ENCODE measurements at regions not wholly inside any gene's neighbourhood (a gene's known extent, or its start where the extent isn't known, plus 50 kb on each side); places are given as distances from the start of the nearest gene placed in this dataset.
"Not testable (repeated sequence)": the region's sequence is repeated elsewhere in the genome, so short reads cannot be mapped to it uniquely, and the experiment has no call there.

- Histone ChIP-seq H3K4me1 (ENCODE audit: control insufficient read depth in 2 of 2, insufficient read depth in 2 of 2, low read length in 2 of 2) (no peaks in the 10 kb centered on the region), H3K36me3 (ENCODE audit: control insufficient read depth in 2 of 2, insufficient read depth in 2 of 2, low read length in 1 of 2) (no peaks in the 10 kb centered on the region), H3K4me3 (ENCODE audit: low read length in 2 of 2) (no peak overlapping the region), H3K27me3 (ENCODE audit: control insufficient read depth in 2 of 2, insufficient read depth in 1 of 2, low read length in 1 of 2) (no peaks in the 10 kb centered on the region), H3K9me3 (ENCODE audit: control insufficient read depth in 2 of 2, insufficient read depth in 1 of 2, low read length in 1 of 2) (no peaks in the 10 kb centered on the region), H3K27ac (ENCODE audit: low read depth in 1 of 2, low read length in 1 of 2) (no peak overlapping the region)
- DNase-seq (ENCODE audit: low read depth in 6 of 9, low spot score in 9 of 9), result no peak
Measured at GRCh38 chr6:112929641-112930040, 582.5 kb downstream of the RFPL4B start.

GRCh38 chr6:112931832-112932231, 584.7 kb downstream of the RFPL4B start:
- DNase-seq (ENCODE audit: low read depth in 6 of 9, low spot score in 9 of 9), result no peak
- Histone ChIP-seq H3K27me3 (ENCODE audit: control insufficient read depth in 2 of 2, insufficient read depth in 1 of 2, low read length in 1 of 2) (no peaks in the 10 kb centered on the region), H3K36me3 (ENCODE audit: control insufficient read depth in 2 of 2, insufficient read depth in 2 of 2, low read length in 1 of 2) (no peaks in the 10 kb centered on the region), H3K4me3 (ENCODE audit: low read length in 2 of 2) (no peak overlapping the region), H3K27ac (ENCODE audit: low read depth in 1 of 2, low read length in 1 of 2) (no peak overlapping the region), H3K4me1 (ENCODE audit: control insufficient read depth in 2 of 2, insufficient read depth in 2 of 2, low read length in 2 of 2) (no peaks in the 10 kb centered on the region), H3K9me3 (ENCODE audit: control insufficient read depth in 2 of 2, insufficient read depth in 1 of 2, low read length in 1 of 2) (no peaks in the 10 kb centered on the region)
- 86% methylated on average over 3 of the region's 3 CpGs for WGBS

- H3K4me1 ChIP-seq (ENCODE audit: control insufficient read depth in 2 of 2, insufficient read depth in 2 of 2, low read length in 2 of 2), result no peaks in the 10 kb centered on the region
- no peaks in the 10 kb centered on the region for H3K27me3 ChIP-seq (ENCODE audit: control insufficient read depth in 2 of 2, insufficient read depth in 1 of 2, low read length in 1 of 2)
- no peaks in the 10 kb centered on the region for H3K36me3 ChIP-seq (ENCODE audit: control insufficient read depth in 2 of 2, insufficient read depth in 2 of 2, low read length in 1 of 2)
- H3K4me3 ChIP-seq (ENCODE audit: low read length in 2 of 2), result no peak overlapping the region
- H3K27ac ChIP-seq (ENCODE audit: low read depth in 1 of 2, low read length in 1 of 2), result no peak overlapping the region
- no peaks in the 10 kb centered on the region for H3K9me3 ChIP-seq (ENCODE audit: control insufficient read depth in 2 of 2, insufficient read depth in 1 of 2, low read length in 1 of 2)
- DNase-seq (ENCODE audit: low read depth in 6 of 9, low spot score in 9 of 9), result no peak
Measured at GRCh38 chr6:112933947-112934346, 586.8 kb downstream of the RFPL4B start.

DNA sequence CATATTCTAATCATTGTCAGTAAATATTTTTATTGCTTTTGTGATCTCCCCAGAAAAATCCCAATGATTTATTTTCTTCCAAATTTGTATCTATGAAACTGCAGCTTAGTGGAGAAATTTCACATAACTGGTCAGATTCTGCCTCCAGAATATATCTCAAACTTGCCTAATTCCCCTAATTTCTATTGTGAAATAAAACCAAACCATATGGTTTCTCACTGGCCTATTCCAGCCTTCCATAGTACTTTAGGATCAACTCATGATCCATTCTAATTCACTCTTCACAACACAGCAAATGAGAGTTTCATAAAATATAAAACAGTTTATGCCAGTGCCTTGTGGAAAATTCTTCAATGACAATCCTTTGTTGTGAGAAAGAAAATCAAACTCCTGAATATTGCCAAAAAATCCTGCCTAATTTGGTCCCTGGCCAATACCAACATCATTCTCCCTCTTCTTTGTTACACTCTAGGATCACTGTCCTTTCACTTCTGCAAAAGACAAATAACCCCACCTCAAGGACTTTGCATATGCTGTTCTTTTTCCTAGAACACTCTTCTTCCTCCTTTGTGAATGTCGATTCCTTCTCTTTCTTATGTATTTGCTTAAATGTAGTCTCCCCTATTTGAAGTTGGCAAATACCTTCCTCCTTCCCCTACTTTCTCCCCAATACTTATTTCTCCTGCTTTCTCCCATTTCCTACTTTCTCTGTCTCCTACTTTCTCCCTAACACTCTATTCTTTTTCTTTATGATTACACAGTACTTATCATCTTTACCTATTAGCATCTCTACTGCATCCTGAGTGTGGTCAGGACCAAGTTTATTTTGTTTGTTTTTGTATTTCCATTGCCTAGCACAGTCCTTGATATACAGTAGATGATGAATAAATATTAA, 587.5 kb downstream of the RFPL4B start:
- DNase-seq (ENCODE audit: low read depth in 6 of 9, low spot score in 9 of 9), result no peak
- H3K27ac ChIP-seq (ENCODE audit: low read depth in 1 of 2, low read length in 1 of 2), result no peak overlapping the region
- H3K4me1 ChIP-seq (ENCODE audit: control insufficient read depth in 2 of 2, insufficient read depth in 2 of 2, low read length in 2 of 2), result no peaks in the 10 kb centered on the region
- H3K36me3 ChIP-seq (ENCODE audit: control insufficient read depth in 2 of 2, insufficient read depth in 2 of 2, low read length in 1 of 2), result no peaks in the 10 kb centered on the region
- 85% methylated on average over 1 of the region's 1 CpG for WGBS
- H3K9me3 ChIP-seq (ENCODE audit: control insufficient read depth in 2 of 2, insufficient read depth in 1 of 2, low read length in 1 of 2), result no peaks in the 10 kb centered on the region
- H3K27me3 ChIP-seq (ENCODE audit: control insufficient read depth in 2 of 2, insufficient read depth in 1 of 2, low read length in 1 of 2), result no peaks in the 10 kb centered on the region
- H3K4me3 ChIP-seq (ENCODE audit: low read length in 2 of 2), result no peak overlapping the region

DNA sequence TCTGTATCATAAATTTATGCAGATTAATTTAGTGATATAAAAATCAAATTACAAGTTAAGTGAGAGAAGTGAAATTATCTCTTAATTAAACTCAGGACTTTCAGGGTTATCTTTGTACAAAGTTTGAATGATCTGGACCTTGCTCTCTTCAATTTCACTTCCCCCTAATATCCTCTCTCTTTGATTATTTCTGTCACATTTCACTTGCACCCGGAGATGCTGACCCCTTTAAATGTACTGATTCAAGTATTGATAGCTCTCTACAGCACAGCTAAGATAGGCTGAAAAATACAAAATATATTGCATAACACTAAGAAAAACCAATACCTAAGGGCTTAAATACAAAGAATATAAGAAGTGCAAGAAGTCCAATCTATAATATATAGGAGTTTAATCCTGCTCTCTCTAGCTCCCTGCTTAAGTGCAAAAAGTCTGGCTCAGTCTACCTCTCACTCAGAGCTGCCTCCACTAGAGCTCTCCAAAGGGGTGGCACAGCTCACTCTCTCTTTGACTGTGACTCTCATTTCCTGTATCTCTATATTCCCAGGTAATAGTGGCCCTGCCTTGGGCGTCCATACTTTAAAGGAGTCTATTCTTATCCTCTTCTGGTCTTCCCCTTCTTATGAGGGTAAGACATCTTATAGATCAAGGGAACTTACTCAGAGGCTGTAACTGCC, 588.4 kb downstream of the RFPL4B start:
- H3K27ac ChIP-seq (ENCODE audit: low read depth in 1 of 2, low read length in 1 of 2), result no peak overlapping the region
- no peak overlapping the region for H3K4me3 ChIP-seq (ENCODE audit: low read length in 2 of 2)
- no peaks in the 10 kb centered on the region for H3K9me3 ChIP-seq (ENCODE audit: control insufficient read depth in 2 of 2, insufficient read depth in 1 of 2, low read length in 1 of 2)
- no peaks in the 10 kb centered on the region for H3K27me3 ChIP-seq (ENCODE audit: control insufficient read depth in 2 of 2, insufficient read depth in 1 of 2, low read length in 1 of 2)
- H3K4me1 ChIP-seq (ENCODE audit: control insufficient read depth in 2 of 2, insufficient read depth in 2 of 2, low read length in 2 of 2), result no peaks in the 10 kb centered on the region
- DNase-seq (ENCODE audit: low read depth in 6 of 9, low spot score in 9 of 9), result no peak
- H3K36me3 ChIP-seq (ENCODE audit: control insufficient read depth in 2 of 2, insufficient read depth in 2 of 2, low read length in 1 of 2), result no peaks in the 10 kb centered on the region
- 94% methylated on average over 2 of the region's 2 CpGs for WGBS

DNA sequence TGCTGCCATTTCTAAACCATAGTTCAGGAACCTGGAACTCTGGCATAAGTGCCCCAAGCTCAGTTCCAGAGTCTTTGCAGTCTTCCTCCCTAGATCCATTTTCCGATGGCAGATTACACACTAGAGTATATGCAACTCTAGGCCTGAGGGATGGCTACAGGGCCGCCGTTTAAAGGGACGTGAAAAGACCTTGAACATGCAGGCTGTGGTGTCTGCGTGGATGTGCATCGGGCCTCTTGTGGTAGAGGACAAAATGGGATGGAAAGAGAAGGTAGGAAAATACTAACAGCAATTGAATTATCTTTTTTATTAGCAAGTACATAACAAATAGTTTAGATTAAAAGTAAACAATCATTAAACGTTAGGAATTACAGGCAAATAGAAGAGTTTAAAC, 588.9 kb downstream of the RFPL4B start:
- no peak overlapping the region for H3K27ac ChIP-seq (ENCODE audit: low read depth in 1 of 2, low read length in 1 of 2)
- no peak overlapping the region for H3K4me3 ChIP-seq (ENCODE audit: low read length in 2 of 2)
- WGBS, result 95% methylated on average over 7 of the region's 7 CpGs
- H3K9me3 ChIP-seq (ENCODE audit: control insufficient read depth in 2 of 2, insufficient read depth in 1 of 2, low read length in 1 of 2), result no peaks in the 10 kb centered on the region
- H3K36me3 ChIP-seq (ENCODE audit: control insufficient read depth in 2 of 2, insufficient read depth in 2 of 2, low read length in 1 of 2), result no peaks in the 10 kb centered on the region
- no peaks in the 10 kb centered on the region for H3K27me3 ChIP-seq (ENCODE audit: control insufficient read depth in 2 of 2, insufficient read depth in 1 of 2, low read length in 1 of 2)
- no peak for DNase-seq (ENCODE audit: low read depth in 6 of 9, low spot score in 9 of 9)
- H3K4me1 ChIP-seq (ENCODE audit: control insufficient read depth in 2 of 2, insufficient read depth in 2 of 2, low read length in 2 of 2), result no peaks in the 10 kb centered on the region

DNA sequence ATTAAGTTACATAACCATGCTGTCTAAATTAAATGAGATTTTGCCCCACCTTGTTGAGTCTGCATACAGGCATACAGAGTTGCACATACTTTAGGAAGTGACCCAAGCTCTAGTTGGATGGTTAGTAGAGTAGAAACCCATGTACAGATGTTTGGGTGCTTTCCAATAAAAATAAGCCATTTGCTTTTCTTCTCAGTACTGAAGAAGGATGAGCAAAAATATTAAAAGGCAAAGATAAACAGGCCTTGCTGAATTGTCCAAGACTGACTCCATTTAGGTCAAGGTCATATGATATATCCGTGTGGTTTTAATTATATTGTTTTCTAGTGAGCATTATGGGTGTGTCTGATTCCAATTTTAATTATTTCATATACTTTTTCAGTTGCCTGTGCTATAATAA, 589.4 kb downstream of the RFPL4B start:
- no peaks in the 10 kb centered on the region for H3K27me3 ChIP-seq (ENCODE audit: control insufficient read depth in 2 of 2, insufficient read depth in 1 of 2, low read length in 1 of 2)
- 88% methylated on average over 1 of the region's 1 CpG for WGBS
- H3K9me3 ChIP-seq (ENCODE audit: control insufficient read depth in 2 of 2, insufficient read depth in 1 of 2, low read length in 1 of 2), result no peaks in the 10 kb centered on the region
- no peaks in the 10 kb centered on the region for H3K36me3 ChIP-seq (ENCODE audit: control insufficient read depth in 2 of 2, insufficient read depth in 2 of 2, low read length in 1 of 2)
- no peaks in the 10 kb centered on the region for H3K4me1 ChIP-seq (ENCODE audit: control insufficient read depth in 2 of 2, insufficient read depth in 2 of 2, low read length in 2 of 2)
- H3K27ac ChIP-seq (ENCODE audit: low read depth in 1 of 2, low read length in 1 of 2), result no peak overlapping the region
- no peak overlapping the region for H3K4me3 ChIP-seq (ENCODE audit: low read length in 2 of 2)
- DNase-seq (ENCODE audit: low read depth in 6 of 9, low spot score in 9 of 9), result no peak

DNA sequence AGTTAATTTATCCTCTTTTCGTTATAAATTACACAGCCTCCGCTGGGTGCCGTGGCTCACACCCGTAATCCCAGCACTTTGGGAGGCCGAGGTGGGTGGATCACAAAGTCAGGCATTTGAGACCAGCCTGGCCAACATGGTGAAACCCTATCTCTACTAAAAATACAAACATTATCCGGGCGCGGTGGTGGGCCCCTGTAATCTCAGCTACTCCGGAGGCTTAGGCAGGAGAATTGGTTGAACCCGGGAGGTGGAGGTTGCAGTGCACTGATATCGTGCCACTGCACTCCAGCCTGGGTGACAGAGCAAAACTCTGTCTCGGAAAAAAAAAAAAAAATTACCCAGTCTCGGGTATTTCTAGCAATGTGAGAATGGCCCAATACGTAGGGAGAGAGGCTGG, 590.6 kb downstream of the RFPL4B start:
- not testable (repeated sequence) for H3K27ac ChIP-seq (ENCODE audit: low read depth in 1 of 2, low read length in 1 of 2); H3K4me1 ChIP-seq (ENCODE audit: control insufficient read depth in 2 of 2, insufficient read depth in 2 of 2, low read length in 2 of 2); H3K36me3 ChIP-seq (ENCODE audit: control insufficient read depth in 2 of 2, insufficient read depth in 2 of 2, low read length in 1 of 2); H3K27me3 ChIP-seq (ENCODE audit: control insufficient read depth in 2 of 2, insufficient read depth in 1 of 2, low read length in 1 of 2); H3K9me3 ChIP-seq (ENCODE audit: control insufficient read depth in 2 of 2, insufficient read depth in 1 of 2, low read length in 1 of 2); DNase-seq (ENCODE audit: low read depth in 6 of 9, low spot score in 9 of 9); H3K4me3 ChIP-seq (ENCODE audit: low read length in 2 of 2)
- 98% methylated on average over 14 of the region's 14 CpGs for WGBS

GRCh38 chr6:112938650-112939049, 591.5 kb downstream of the RFPL4B start:
- H3K9me3 ChIP-seq (ENCODE audit: control insufficient read depth in 2 of 2, insufficient read depth in 1 of 2, low read length in 1 of 2), result no peaks in the 10 kb centered on the region
- H3K4me3 ChIP-seq (ENCODE audit: low read length in 2 of 2), result no peak overlapping the region
- H3K27ac ChIP-seq (ENCODE audit: low read depth in 1 of 2, low read length in 1 of 2), result no peak overlapping the region
- H3K27me3 ChIP-seq (ENCODE audit: control insufficient read depth in 2 of 2, insufficient read depth in 1 of 2, low read length in 1 of 2), result no peaks in the 10 kb centered on the region
- no peak for DNase-seq (ENCODE audit: low read depth in 6 of 9, low spot score in 9 of 9)
- 97% methylated on average over 2 of the region's 2 CpGs for WGBS
- H3K4me1 ChIP-seq (ENCODE audit: control insufficient read depth in 2 of 2, insufficient read depth in 2 of 2, low read length in 2 of 2), result no peaks in the 10 kb centered on the region
- H3K36me3 ChIP-seq (ENCODE audit: control insufficient read depth in 2 of 2, insufficient read depth in 2 of 2, low read length in 1 of 2), result no peaks in the 10 kb centered on the region

Data from thymus (tissue), 11 donors.